Heart right ventricle (tissue), 16 donors: ENCODE measurements at regions not wholly inside any gene's neighbourhood (a gene's known extent, or its start where the extent isn't known, plus 50 kb on each side); places are given as distances from the start of the nearest gene placed in this dataset.
"Not testable (repeated sequence)": the region's sequence is repeated elsewhere in the genome, so short reads cannot be mapped to it uniquely, and the experiment has no call there.

Source experiments
- ATAC-seq, 8 donors: fragments of 200-7000 bp; cut with Tn5 transposase; one replicate each; pipeline ENCODE4 v1.9.1; 2020; ENCODE audit warnings: mild to moderate bottlenecking in 8 of 8, moderate library complexity in 8 of 8, moderate number of reproducible peaks in 1 of 8
- DNase-seq, 2 donors: peaks; one replicate each; pipeline ENCODE4 v3.0.0-alpha.2; 2020
- H3K27ac ChIP-seq, 10 donors: fragments of 200-600 bp; sonication (generic) in 2 of 10; one replicate each; pipeline versions ENCODE4 v1.5.0 to v1.8.0; 2020 to 2022; ENCODE audit warnings: mild to moderate bottlenecking in 3 of 10
- H3K27me3 ChIP-seq, 7 donors: fragments of 200-600 bp; one replicate each; pipeline ENCODE4 v1.8.0; 2021 to 2022; ENCODE audit warnings: mild to moderate bottlenecking in 2 of 7
- H3K36me3 ChIP-seq, 9 donors: fragments of 200-600 bp; sonication (generic) in 1 of 9; one replicate each; pipeline versions ENCODE4 v1.5.0 to v1.8.0; 2020 to 2022; ENCODE audit warnings: mild to moderate bottlenecking in 2 of 9
- H3K4me1 ChIP-seq, 9 donors: fragments of 200-600 bp; sonication (generic) in 1 of 9; one replicate each; pipeline versions ENCODE4 v1.5.0 to v1.8.0; 2020 to 2022; ENCODE audit warnings: mild to moderate bottlenecking in 4 of 9
- H3K4me3 ChIP-seq, 10 donors: fragments of 200-600 bp; sonication (generic) in 2 of 10; one replicate each; pipeline versions ENCODE4 v1.5.0 to v1.8.0; 2020 to 2022; ENCODE audit warnings: mild to moderate bottlenecking in 7 of 10, moderate library complexity in 2 of 10
- H3K9me3 ChIP-seq, 11 donors: fragments of 200-600 bp in 10 of 11; sonication (generic) in 2 of 11; one replicate each; pipeline versions ENCODE4 v1.5.0 to v1.8.0; 2013 to 2022; ENCODE audit warnings: mild to moderate bottlenecking in 2 of 11, control low read depth in 1 of 11, moderate library complexity in 1 of 11
- CTCF ChIP-seq, 9 donors: fragments of 200-600 bp; sonication (generic) in 2 of 9; IDR thresholded peaks; one replicate each; pipeline versions ENCODE4 v1.5.0 to v1.8.0; 2021 to 2022; ENCODE audit warnings: antibody characterized with exemption in 9 of 9, mild to moderate bottlenecking in 5 of 9, moderate library complexity in 1 of 9
- WGBS, 2 donors: extraction: QIAGEN DNeasy Blood & Tissue Kit; methylation state at CpG; one replicate each; pipeline ENCODE4 v1.1.7; 2013; ENCODE audit warnings: inconsistent platforms in 1 of 2; 5-methylcytosine and 5-hydroxymethylcytosine counted together
- intact Hi-C, 10 donors: fragments of 100-400 bp; cut with DNase I; formaldehyde crosslinking; loops; one replicate each; pipeline versions ENCODE4 v1.11.1 to v1.14.2; 2022
- donor health status: Arrhythmogenic right ventricular cardiomyopathy.
- donor health status: ischemic (EF 13 %, LVEDD 7.1; RV severe dilation, severe dysfunction).
- donor health status: healthy with polysubstance abuse.
- donor health status: DM: no; HTN: yes; CAD: no.
- donor health status: DM: no; HTN: no; CAD: no.
- donor health status: ischemic (EF 25% LVEDD 6.9; RV normal size, moderate dysfunction).
- donor health status: ischemic (EF 25% LVEDD 5.7; RV mildly dilated, moderate dysfunction).
- donor health status: healthy.
- donor health status: DM: yes; HTN: yes; CAD: no.
- donor health status: Ischemic cardiomyopathy.
- donor health status: ischemic (EF 35%, LVEDD 5.7; RV mildly dilated, moderate dysfunction).
- donor health status: nonischemic (EF 11% LVEDD 7.7; RV severe dilation, severe dysfunction).
- donor health status: DM: yes; HTN: yes; CAD: no.
- donor health status: PGD.
- donor health status: ischemic (EF 29% LVEDD 5.4; RV normal size, mild dysfunction).
- donor health status: nonischemic (EF 23%, LVEDD 6.1; RV moderate dilation, normal function).

- Histone ChIP-seq H3K27me3 (no peaks in the 10 kb centered on the region), H3K9me3 (no peaks in the 10 kb centered on the region), H3K27ac (peak overlapping the region in 7 of 10 donors; percentile 28 to 61 (median 46)), H3K4me1 (peaks cover 0 to 46% (median 23%) of the 10 kb centered on the region in 9 donors), H3K36me3 (no peaks in the 10 kb centered on the region), H3K4me3 (no peak overlapping the region)
- DNase-seq: no peak
- ATAC-seq: no peak
- TF ChIP-seq CTCF (IDR thresholded peaks at IDR 0.05): no peak
- WGBS, 2 donors: 86 to 91% methylated on average over 5 of the region's 5 CpGs
- intact Hi-C loops: loop anchor here in 1 of 10 donors (2.0 kb wide), 1 partner anchor 66 kb away; no protein-coding TSS in a partner anchor
Measured at GRCh38 chr10:118958559-118958958, 71.0 kb upstream of the NANOS1 start.

GRCh38 chr10:118958984-118959925, 70.3 kb upstream of the NANOS1 start:
- H3K9me3 ChIP-seq: no peaks in the 10 kb centered on the region
- 45 to 46% methylated on average over 10 of the region's 10 CpGs for WGBS, 2 donors
- no peak overlapping the region for H3K4me3 ChIP-seq
- no peak for TF ChIP-seq CTCF (IDR thresholded peaks at IDR 0.05)
- peaks cover 0 to 46% (median 23%) of the 10 kb centered on the region in 9 donors for H3K4me1 ChIP-seq
- no peaks in the 10 kb centered on the region for H3K36me3 ChIP-seq
- peak; percentile 81 to 95 (median 90) for ATAC-seq
- DNase-seq: peak; percentile 53 to 68
- peak overlapping the region in 7 of 10 donors; percentile 28 to 61 (median 52) for H3K27ac ChIP-seq
- intact Hi-C loops: loop anchor here in 1 of 10 donors (2.0 kb wide), 1 partner anchor 66 kb away; no protein-coding TSS in a partner anchor
- H3K27me3 ChIP-seq: no peaks in the 10 kb centered on the region

GRCh38 chr10:118960157-118961090, 69.1 kb upstream of the NANOS1 start:
- Histone ChIP-seq H3K4me1 (peaks cover 0 to 46% (median 23%) of the 10 kb centered on the region in 9 donors), H3K27me3 (no peaks in the 10 kb centered on the region), H3K27ac (peak overlapping the region in 5 of 10 donors; percentile 23 to 58 (median 39)), H3K4me3 (no peak overlapping the region), H3K36me3 (no peaks in the 10 kb centered on the region), H3K9me3 (no peaks in the 10 kb centered on the region)
- intact Hi-C loops: no loop called here
- WGBS, 2 donors: 66 to 76% methylated on average over 17 of the region's 17 CpGs
- DNase-seq: no peak
- ATAC-seq: peak in 4 of 8 donors; percentile 2 to 25 (median 6)
- no peak for TF ChIP-seq CTCF (IDR thresholded peaks at IDR 0.05)

- no peak for TF ChIP-seq CTCF (IDR thresholded peaks at IDR 0.05)
- no peaks in the 10 kb centered on the region for H3K27me3 ChIP-seq
- WGBS, 2 donors: 77 to 79% methylated on average over 7 of the region's 7 CpGs
- H3K36me3 ChIP-seq: no peaks in the 10 kb centered on the region
- H3K4me1 ChIP-seq: peaks cover 0 to 46% (median 19%) of the 10 kb centered on the region in 9 donors
- DNase-seq (no peak), ATAC-seq (no peak)
- intact Hi-C loops: no loop called here
- H3K9me3 ChIP-seq: no peaks in the 10 kb centered on the region
- H3K27ac ChIP-seq: no peak overlapping the region
- H3K4me3 ChIP-seq: no peak overlapping the region
Measured at GRCh38 chr10:118961436-118961835, 68.1 kb upstream of the NANOS1 start.

- H3K36me3 ChIP-seq, H3K4me3 ChIP-seq, H3K9me3 ChIP-seq, DNase-seq, H3K27ac ChIP-seq, H3K27me3 ChIP-seq, ATAC-seq, intact Hi-C loops: not testable (repeated sequence)
- H3K4me1 ChIP-seq: peaks cover 0 to 49% (median 22%) of the 10 kb centered on the region in 9 donors
- WGBS, 2 donors: 59 to 68% methylated on average over 7 of the region's 7 CpGs
Measured at GRCh38 chr10:118962331-118962868, 67.1 kb upstream of the NANOS1 start.
